Vagina (tissue), 2 donors: ENCODE measurements at regions not wholly inside any gene's neighbourhood (a gene's known extent, or its start where the extent isn't known, plus 50 kb on each side); places are given as distances from the start of the nearest gene placed in this dataset.

Source experiments
- CTCF ChIP-seq, 3 experiments: fragments of 450-650 bp in 2 of 3; fragments of 200-600 bp in 1 of 3; sonication (generic) in 1 of 3; IDR thresholded peaks; one replicate each; pipeline ENCODE4 v1.5.1; 2017 to 2019; ENCODE audit warnings: antibody characterized with exemption in 3 of 3, mild to moderate bottlenecking in 2 of 3, moderate library complexity in 2 of 3
- POLR2A ChIP-seq, 2 donors: fragments of 450-650 bp; IDR thresholded peaks; one replicate each; pipeline ENCODE4 v1.6.1; 2017; ENCODE audit warnings: antibody characterized with exemption in 2 of 2, mild to moderate bottlenecking in 2 of 2, moderate library complexity in 2 of 2
- POLR2AphosphoS5 ChIP-seq, 2 donors: sonication (generic); formaldehyde crosslinking; IDR thresholded peaks; one replicate each; pipeline ENCODE4 v1.9.0; 2017; ENCODE audit warnings: antibody characterized with exemption in 2 of 2, mild to moderate bottlenecking in 2 of 2, low read depth in 1 of 2; ENCODE audit not compliant: insufficient read depth in 1 of 2

GRCh38 chr12:87596134-87596533, 433.1 kb downstream of the C12orf50 start:
- no peak for TF ChIP-seq CTCF (IDR thresholded peaks at IDR 0.05)
- no peak for TF ChIP-seq POLR2AphosphoS5 (IDR thresholded peaks at IDR 0.05; ENCODE audit: insufficient read depth in 1 of 2, low read depth in 1 of 2)
- no peak for TF ChIP-seq POLR2A (IDR thresholded peaks at IDR 0.05)
